HEK293T (cell line): ENCODE measurements at regions not wholly inside any gene's neighbourhood (a gene's known extent, or its start where the extent isn't known, plus 50 kb on each side); places are given as distances from the start of the nearest gene placed in this dataset.

Experiments
- BHLHE40 ChIP-seq: fragments of 450-650 bp; IDR thresholded peaks from 2 replicates; pipeline ENCODE4 v1.6.1; 2016; ENCODE audit warnings: mild to moderate bottlenecking, moderate library complexity, borderline replicate concordance
- FOXK2 ChIP-seq: fragments of 450-650 bp; IDR thresholded peaks from 2 replicates; pipeline ENCODE4 v1.6.1; 2016; ENCODE audit warnings: mild to moderate bottlenecking
- FOXM1 ChIP-seq: fragments of 450-650 bp; IDR thresholded peaks from 2 replicates; pipeline ENCODE4 v1.6.1; 2017; ENCODE audit warnings: mild to moderate bottlenecking, borderline replicate concordance
- L3MBTL2 ChIP-seq: fragments of 450-650 bp; conservative IDR thresholded peaks from 2 replicates; pipeline ENCODE4 v1.6.1; 2016; ENCODE audit warnings: mild to moderate bottlenecking
- PKNOX1 ChIP-seq: fragments of 450-650 bp; IDR thresholded peaks from 2 replicates; pipeline ENCODE4 v1.6.1; 2016
- SUZ12 ChIP-seq: fragments of 450-650 bp; IDR thresholded peaks from 2 replicates; pipeline ENCODE4 v1.6.1; 2016; ENCODE audit warnings: mild to moderate bottlenecking

DNA sequence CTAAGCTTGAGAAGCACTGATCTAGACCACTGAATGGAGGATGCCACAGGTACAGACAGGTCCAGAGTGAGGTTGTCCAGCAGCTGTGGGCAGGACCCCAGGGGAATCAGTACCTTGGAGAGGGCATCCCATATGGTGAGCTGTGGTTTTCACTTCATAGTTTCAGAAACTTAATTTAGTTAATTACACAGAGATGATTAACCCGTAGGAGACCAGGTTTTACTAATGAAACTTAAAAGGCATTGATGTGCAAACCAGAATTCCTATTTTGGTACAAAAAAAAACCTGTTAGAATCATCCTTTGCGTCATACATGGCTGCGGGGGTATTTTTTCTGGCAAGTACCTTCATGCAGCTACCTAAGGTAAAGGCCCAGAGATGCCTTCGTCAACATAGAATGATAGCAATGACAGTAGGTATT lies 159.3 kb downstream of the DACT1 start:
- TF ChIP-seq PKNOX1: no peak
- TF ChIP-seq FOXK2: no peak
- TF ChIP-seq SUZ12: no peak
- TF ChIP-seq BHLHE40: no peak
- no peak for TF ChIP-seq L3MBTL2
- TF ChIP-seq FOXM1: no peak
